IMR-90 (cell line): ENCODE measurements at regions not wholly inside any gene's neighbourhood (a gene's known extent, or its start where the extent isn't known, plus 50 kb on each side); places are given as distances from the start of the nearest gene placed in this dataset.

Experiments
- ATAC-seq: fragments of 200-7000 bp; cut with Tn5 transposase; 2 replicates; pipeline ENCODE4 v1.9.1; 2020; ENCODE audit warnings: low read depth, mild to moderate bottlenecking, moderate library complexity
- BruUV-seq: library from RNA; stranded (reverse); fragments of 400-500 nt; replicated peaks from 2 replicates; lab custom pipeline; 2021; lab: Mats Ljungman, UMichigan
- CTCF ChIA-PET: fragments of 300-600 bp; formaldehyde crosslinking; extraction: SDS; loops from one replicate; lab custom pipeline; 2021; ENCODE audit warnings: antibody characterized with exemption; lab: Yijun Ruan, JAX
- POLR2A ChIA-PET: fragments of 300-600 bp; sonication (Branson Sonifier 250); formaldehyde crosslinking; loops from one replicate; lab custom pipeline; 2022; ENCODE audit warnings: antibody characterized with exemption; ENCODE audit not compliant: unreplicated experiment; lab: Charles Lee
- DNase-seq: peaks from one replicate; pipeline ENCODE4 v3.0.0; 2013
- H2AFZ ChIP-seq: replicated peaks from 2 replicates; pipeline ENCODE3; 2013; ENCODE audit warnings: low read length, mild to moderate bottlenecking; ENCODE audit not compliant: poor library complexity
- H2AK5ac ChIP-seq: 2 replicates; pipeline ENCODE4 v1.6.1; 2013; ENCODE audit warnings: low read depth, low read length, inconsistent platforms
- H2AK9ac ChIP-seq: replicated peaks from 2 replicates; pipeline ENCODE3; 2013; ENCODE audit warnings: mild to moderate bottlenecking, low read depth, low read length, moderate library complexity; ENCODE audit not compliant: poor library complexity
- H2BK120ac ChIP-seq: 2 replicates; pipeline ENCODE4 v1.6.1; 2013; ENCODE audit warnings: low read depth, low read length, inconsistent platforms
- H2BK15ac ChIP-seq: 3 replicates; pipeline ENCODE4 v1.6.1; 2013; ENCODE audit warnings: low read depth, low read length, inconsistent platforms
- H2BK20ac ChIP-seq: 2 replicates; pipeline ENCODE4 v1.6.1; 2013; ENCODE audit warnings: low read depth, mild to moderate bottlenecking, inconsistent platforms, low read length, moderate library complexity
- H2BK5ac ChIP-seq: 2 replicates; pipeline ENCODE4 v1.6.1; 2013; ENCODE audit warnings: mild to moderate bottlenecking, low read depth, low read length, inconsistent platforms; ENCODE audit not compliant: poor library complexity, severe bottlenecking
- H3K14ac ChIP-seq: replicated peaks from 2 replicates; pipeline ENCODE4 v1.6.1; 2013; ENCODE audit warnings: low read depth, low read length, inconsistent platforms
- H3K18ac ChIP-seq: 2 replicates; pipeline ENCODE4 v1.6.1; 2013; ENCODE audit warnings: low read depth, low read length, control low read depth
- H3K23ac ChIP-seq: 2 replicates; pipeline ENCODE4 v1.6.1; 2013; ENCODE audit warnings: low read depth, low read length, inconsistent platforms
- H3K27ac ChIP-seq: 2 replicates; pipeline ENCODE4 v1.5.1; 2013; ENCODE audit warnings: mild to moderate bottlenecking, control low read depth, low read length; ENCODE audit not compliant: insufficient read depth
- H3K27me3 ChIP-seq: 2 replicates; pipeline ENCODE4 v1.6.1; 2013; ENCODE audit warnings: low read length; ENCODE audit not compliant: control insufficient read depth, insufficient read depth
- H3K36me3 ChIP-seq: 2 replicates; pipeline ENCODE4 v1.6.1; 2013; ENCODE audit warnings: low read length, mixed read lengths; ENCODE audit not compliant: control insufficient read depth, insufficient read depth
- H3K4ac ChIP-seq: 2 replicates; pipeline ENCODE4 v1.6.1; 2013; ENCODE audit warnings: low read depth, low read length, inconsistent platforms
- H3K4me1 ChIP-seq: 2 replicates; pipeline ENCODE4 v1.6.1; 2013; ENCODE audit warnings: low read length, mixed read lengths; ENCODE audit not compliant: control insufficient read depth, insufficient read depth
- H3K4me2 ChIP-seq: 2 replicates; pipeline ENCODE4 v1.6.1; 2013; ENCODE audit warnings: low read depth, mild to moderate bottlenecking, control low read depth, low read length, moderate library complexity
- H3K4me3 ChIP-seq: 2 replicates; pipeline ENCODE4 v1.5.1; 2013; ENCODE audit warnings: low read depth, mild to moderate bottlenecking, control low read depth, low read length, moderate library complexity; ENCODE audit not compliant: insufficient read depth
- H3K56ac ChIP-seq: 2 replicates; pipeline ENCODE4 v1.6.1; 2013; ENCODE audit warnings: low read length, inconsistent platforms; ENCODE audit not compliant: insufficient read depth; ENCODE audit errors: extremely low read depth
- H3K79me1 ChIP-seq, 2 experiments: 2 replicates each; pipeline ENCODE4 v1.6.1; 2013; ENCODE audit warnings: low read length in 2 of 2, inconsistent platforms in 1 of 2, low read depth in 1 of 2
- H3K9ac ChIP-seq: 2 replicates; pipeline ENCODE4 v1.6.1; 2013; ENCODE audit warnings: low read depth, low read length, control low read depth
- H3K9me1 ChIP-seq: 2 replicates; pipeline ENCODE4 v1.6.1; 2013; ENCODE audit warnings: low read length, inconsistent platforms; ENCODE audit not compliant: insufficient read depth
- H3K9me3 ChIP-seq: 2 replicates; pipeline ENCODE4 v1.6.1; 2013; ENCODE audit warnings: low read length; ENCODE audit not compliant: control insufficient read depth, insufficient read depth
- H4K20me1 ChIP-seq: 2 replicates; pipeline ENCODE4 v1.6.1; 2013; ENCODE audit warnings: low read length, inconsistent platforms; ENCODE audit not compliant: insufficient read depth
- H4K5ac ChIP-seq: 2 replicates; pipeline ENCODE4 v1.6.1; 2013; ENCODE audit warnings: mild to moderate bottlenecking, low read depth, low read length, control low read depth
- H4K8ac ChIP-seq, 2 experiments: 2 replicates each; pipeline ENCODE4 v1.6.1; 2013; ENCODE audit warnings: low read depth in 2 of 2, low read length in 2 of 2, control low read depth in 1 of 2, inconsistent platforms in 1 of 2
- H4K91ac ChIP-seq: 2 replicates; pipeline ENCODE4 v1.6.1; 2013; ENCODE audit warnings: low read depth, low read length, inconsistent platforms; ENCODE audit not compliant: insufficient read depth
- USF2 ChIP-seq: fragments of 150-350 bp; IDR thresholded peaks from 2 replicates; pipeline ENCODE4 v1.6.1; 2017; ENCODE audit warnings: mild to moderate bottlenecking, antibody characterized with exemption, low read length, low read depth
- dilution Hi-C: fragments of 300-500 bp; cut with HindIII; formaldehyde crosslinking; loops from one replicate; pipeline ENCODE4 v1.14.3; 2018; ENCODE audit warnings: low sequenced_read_pairs; ENCODE audit not compliant: unreplicated experiment
- in situ Hi-C: fragments of 300-500 bp; cut with MboI; formaldehyde crosslinking; loops from 3 replicates; pipeline ENCODE4 v1.14.3; 2019; ENCODE audit warnings: low sequenced_read_pairs, inconsistent platforms, mixed read lengths
- intact Hi-C: fragments of 100-400 bp; cut with micrococcal nuclease; formaldehyde crosslinking; loops from 2 replicates; pipeline ENCODE4 v1.10.0; 2022

- intact Hi-C loops: no loop called here
- BruUV-seq: no TSS peak
- TF ChIP-seq USF2: no peak
- Histone ChIP-seq H3K4ac (no peak overlapping the region), H3K9me3 (no peaks in the 10 kb centered on the region), H3K9ac (no peak overlapping the region), H2BK120ac (no peak overlapping the region), H3K4me3 (no peak overlapping the region), H3K4me2 (no peak overlapping the region), H3K36me3 (no peaks in the 10 kb centered on the region), H3K18ac (no peak overlapping the region), H4K20me1 (no peaks in the 10 kb centered on the region), H3K23ac (no peak overlapping the region), H2AK9ac (no peak overlapping the region), H4K5ac (no peak overlapping the region), H2AK5ac (no peak overlapping the region), H3K4me1 (no peaks in the 10 kb centered on the region), H3K14ac (no peak overlapping the region), H3K27me3 (no peaks in the 10 kb centered on the region), H4K91ac (no peak overlapping the region), H2BK5ac (no peak overlapping the region), H3K27ac (no peak overlapping the region), H4K8ac (no peak overlapping the region), H2BK20ac (no peak overlapping the region), H3K79me1 (no peaks in the 10 kb centered on the region), H2AFZ (no peak overlapping the region), H2BK15ac (no peak overlapping the region), H3K9me1 (no peaks in the 10 kb centered on the region; the same call in 1 of the 2 replicates), H3K56ac (no peak overlapping the region)
- in situ Hi-C loops: no loop called here
- dilution Hi-C loops: no loop called here
- CTCF ChIA-PET: no interaction called here
- ATAC-seq: no peak
- POLR2A ChIA-PET: no interaction called here
- DNase-seq: no peak
Observed at GRCh38 chr4:31037703-31038102, 317.5 kb downstream of the PCDH7 start.
